ENCODE measurements at regions not wholly inside any gene's neighbourhood (a gene's known extent, or its start where the extent isn't known, plus 50 kb on each side); places are given as distances from the start of the nearest gene placed in this dataset.

DNA sequence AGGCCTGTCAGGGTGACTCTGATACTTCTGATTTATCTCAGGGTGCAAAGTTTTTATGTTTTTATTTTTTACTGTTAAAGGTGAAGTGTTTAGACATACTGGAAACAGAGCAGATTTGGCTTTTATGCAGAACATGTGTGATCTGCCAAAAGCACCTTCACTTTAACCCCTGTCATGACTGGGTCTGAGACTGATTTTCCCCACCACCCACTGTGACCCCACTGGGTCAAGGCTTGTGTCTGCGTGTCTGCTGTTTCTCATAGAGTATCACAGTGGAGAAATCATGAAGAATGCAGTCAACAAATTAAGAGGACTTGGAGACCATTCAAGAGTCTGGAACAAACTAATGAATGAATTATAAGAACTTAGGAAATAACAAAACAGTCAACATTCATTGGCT, 131.2 kb downstream of the SPTSSA start:
- no peaks in the 10 kb centered on the region for H3K27me3 ChIP-seq (ENCODE audit: insufficient read depth, low read length)
- no peak overlapping the region for H3K27ac ChIP-seq (ENCODE audit: low read depth, low read length)
- no peaks in the 10 kb centered on the region for H3K9me2 ChIP-seq (ENCODE audit: insufficient read depth)
- DNase-seq (ENCODE audit: low read depth, low spot score) (no peak), ATAC-seq (no peak)
- H3K4me2 ChIP-seq (ENCODE audit: low read length), result no peak overlapping the region
- H3K36me3 ChIP-seq (ENCODE audit: control insufficient read depth in 1 of 2, insufficient read depth in 2 of 2, low read length in 2 of 2), result no peaks in the 10 kb centered on the region
- no peak overlapping the region for H2AFZ ChIP-seq (ENCODE audit: low read depth, low read length, poor library complexity, severe bottlenecking)
- no peaks in the 10 kb centered on the region for H4K20me1 ChIP-seq (ENCODE audit: insufficient read depth)
- intact Hi-C loops (cut with micrococcal nuclease), result loop anchor here (1.0 to 5.0 kb wide), 2 partner anchors 167 to 1081 kb away; no protein-coding TSS in a partner anchor
- H3K79me2 ChIP-seq (ENCODE audit: insufficient read depth, low read length), result no peaks in the 10 kb centered on the region
- BruUV-seq (replicated peaks), result no TSS peak
- TF ChIP-seq TCF7L2 (IDR thresholded peaks at IDR 0.05; ENCODE audit: borderline replicate concordance, extremely low read depth, insufficient read depth, insufficient read length) (no peak), ZFX (IDR thresholded peaks at IDR 0.05) (no peak), SRF (IDR thresholded peaks at IDR 0.05; ENCODE audit: low read depth) (no peak), SP1 (IDR thresholded peaks at IDR 0.05; ENCODE audit: low read depth) (no peak), EZH2 (IDR thresholded peaks at IDR 0.05) (no peak), YY1 (IDR thresholded peaks at IDR 0.05; ENCODE audit: extremely low read depth, insufficient replicate concordance, low read depth, low read length) (no peak)
- TF ChIP-seq, protein P1, sequence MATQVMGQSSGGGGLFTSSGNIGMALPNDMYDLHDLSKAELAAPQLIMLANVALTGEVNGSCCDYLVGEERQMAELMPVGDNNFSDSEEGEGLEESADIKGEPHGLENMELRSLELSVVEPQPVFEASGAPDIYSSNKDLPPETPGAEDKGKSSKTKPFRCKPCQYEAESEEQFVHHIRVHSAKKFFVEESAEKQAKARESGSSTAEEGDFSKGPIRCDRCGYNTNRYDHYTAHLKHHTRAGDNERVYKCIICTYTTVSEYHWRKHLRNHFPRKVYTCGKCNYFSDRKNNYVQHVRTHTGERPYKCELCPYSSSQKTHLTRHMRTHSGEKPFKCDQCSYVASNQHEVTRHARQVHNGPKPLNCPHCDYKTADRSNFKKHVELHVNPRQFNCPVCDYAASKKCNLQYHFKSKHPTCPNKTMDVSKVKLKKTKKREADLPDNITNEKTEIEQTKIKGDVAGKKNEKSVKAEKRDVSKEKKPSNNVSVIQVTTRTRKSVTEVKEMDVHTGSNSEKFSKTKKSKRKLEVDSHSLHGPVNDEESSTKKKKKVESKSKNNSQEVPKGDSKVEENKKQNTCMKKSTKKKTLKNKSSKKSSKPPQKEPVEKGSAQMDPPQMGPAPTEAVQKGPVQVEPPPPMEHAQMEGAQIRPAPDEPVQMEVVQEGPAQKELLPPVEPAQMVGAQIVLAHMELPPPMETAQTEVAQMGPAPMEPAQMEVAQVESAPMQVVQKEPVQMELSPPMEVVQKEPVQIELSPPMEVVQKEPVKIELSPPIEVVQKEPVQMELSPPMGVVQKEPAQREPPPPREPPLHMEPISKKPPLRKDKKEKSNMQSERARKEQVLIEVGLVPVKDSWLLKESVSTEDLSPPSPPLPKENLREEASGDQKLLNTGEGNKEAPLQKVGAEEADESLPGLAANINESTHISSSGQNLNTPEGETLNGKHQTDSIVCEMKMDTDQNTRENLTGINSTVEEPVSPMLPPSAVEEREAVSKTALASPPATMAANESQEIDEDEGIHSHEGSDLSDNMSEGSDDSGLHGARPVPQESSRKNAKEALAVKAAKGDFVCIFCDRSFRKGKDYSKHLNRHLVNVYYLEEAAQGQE (IDR thresholded peaks at IDR 0.05; ENCODE audit: low read depth), result no peak
- no peaks in the 10 kb centered on the region for H3K9me3 ChIP-seq (ENCODE audit: control insufficient read depth in 1 of 2, insufficient read depth in 1 of 2, low read depth in 1 of 2, low read length in 2 of 2)
- H3K4me3 ChIP-seq (replicated peaks in 1 of 2; ENCODE audit: low read depth in 1 of 2, low read length in 2 of 2), result no peak overlapping the region
- no peak overlapping the region for H3K9ac ChIP-seq (ENCODE audit: low read length)
- CTCF ChIA-PET, result interaction anchor here (0.5 to 2.6 kb wide), 6 partner anchors 8 to 1487 kb away, joined by 3 to 99 read pairs (median 10); no protein-coding TSS in a partner anchor
- POLR2A ChIA-PET, result interaction anchor here (1.8 to 1.9 kb wide), 2 partner anchors 131 to 166 kb away, joined by 5 to 25 read pairs; partner anchors contain the start of gene SPTSSA
- RAD21 ChIA-PET (ENCODE audit: low non-redundant PET in 1 of 2, low total read pairs in 2 of 2, uncharacterized antibody in 2 of 2, unreplicated experiment in 2 of 2), result interaction anchor here in 1 of 2 experiments (2.0 kb wide), 1 partner anchor 167 kb away, joined by 12 read pairs; no protein-coding TSS in a partner anchor
- peaks cover 6 to 17% of the 10 kb centered on the region in 2 experiments; a peak in 3 of 4 replicates for H3K4me1 ChIP-seq (ENCODE audit: control insufficient read depth in 1 of 2, insufficient read depth in 2 of 2, low read length in 2 of 2)

Data from HCT116 (cell line).